SK-N-SH treated with all-trans-retinoic acid at 6 μM for 48 hours (cell line): ENCODE measurements at regions not wholly inside any gene's neighbourhood (a gene's known extent, or its start where the extent isn't known, plus 50 kb on each side); places are given as distances from the start of the nearest gene placed in this dataset.

Experiments
- ISL1 ChIP-seq: fragments of 250-450 bp; sonication (Bioruptor Pico); IDR thresholded peaks from 2 replicates; pipeline ENCODE4 v2.1.2; 2022; ENCODE audit warnings: mild to moderate bottlenecking, moderate library complexity
- RARB ChIP-seq: fragments of 250-450 bp; sonication (Bioruptor Pico); IDR thresholded peaks from 2 replicates; pipeline ENCODE4 v1.8.0; 2021; ENCODE audit warnings: mild to moderate bottlenecking, moderate library complexity
- TF ChIP-seq, protein P1 (sequence below): fragments of 250-450 bp; sonication (Bioruptor Pico); IDR thresholded peaks from 2 replicates; pipeline ENCODE4 v1.8.0; 2020; ENCODE audit warnings: mild to moderate bottlenecking, moderate library complexity, borderline replicate concordance

DNA sequence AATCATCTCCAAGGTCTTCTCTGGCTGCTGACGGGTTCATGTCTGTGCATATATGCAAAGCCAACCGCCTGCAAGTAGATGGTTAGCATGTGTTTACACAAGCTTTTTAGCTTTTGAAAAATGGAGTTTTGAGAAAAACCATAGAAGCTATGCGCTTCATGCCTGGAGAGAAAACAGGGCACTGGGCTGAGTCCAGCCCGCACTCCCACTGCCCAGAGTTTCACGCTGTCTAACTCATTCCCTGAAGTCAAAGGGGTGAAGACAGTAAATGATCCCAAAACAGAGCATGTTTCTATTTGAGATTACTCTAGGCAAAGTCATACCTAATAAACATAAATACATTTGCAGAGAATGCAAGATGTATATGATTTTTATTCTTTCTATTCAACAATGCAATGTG, 278.8 kb downstream of the IRX2 start:
- TF ChIP-seq RARB: no peak
- TF ChIP-seq, protein P1, sequence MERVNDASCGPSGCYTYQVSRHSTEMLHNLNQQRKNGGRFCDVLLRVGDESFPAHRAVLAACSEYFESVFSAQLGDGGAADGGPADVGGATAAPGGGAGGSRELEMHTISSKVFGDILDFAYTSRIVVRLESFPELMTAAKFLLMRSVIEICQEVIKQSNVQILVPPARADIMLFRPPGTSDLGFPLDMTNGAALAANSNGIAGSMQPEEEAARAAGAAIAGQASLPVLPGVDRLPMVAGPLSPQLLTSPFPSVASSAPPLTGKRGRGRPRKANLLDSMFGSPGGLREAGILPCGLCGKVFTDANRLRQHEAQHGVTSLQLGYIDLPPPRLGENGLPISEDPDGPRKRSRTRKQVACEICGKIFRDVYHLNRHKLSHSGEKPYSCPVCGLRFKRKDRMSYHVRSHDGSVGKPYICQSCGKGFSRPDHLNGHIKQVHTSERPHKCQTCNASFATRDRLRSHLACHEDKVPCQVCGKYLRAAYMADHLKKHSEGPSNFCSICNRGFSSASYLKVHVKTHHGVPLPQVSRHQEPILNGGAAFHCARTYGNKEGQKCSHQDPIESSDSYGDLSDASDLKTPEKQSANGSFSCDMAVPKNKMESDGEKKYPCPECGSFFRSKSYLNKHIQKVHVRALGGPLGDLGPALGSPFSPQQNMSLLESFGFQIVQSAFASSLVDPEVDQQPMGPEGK: no peak
- TF ChIP-seq ISL1 (CRISPR knock-in tag): no peak
